ENCODE measurements at regions not wholly inside any gene's neighbourhood (a gene's known extent, or its start where the extent isn't known, plus 50 kb on each side); places are given as distances from the start of the nearest gene placed in this dataset.
"Not testable (repeated sequence)": the region's sequence is repeated elsewhere in the genome, so short reads cannot be mapped to it uniquely, and the experiment has no call there.

DNA sequence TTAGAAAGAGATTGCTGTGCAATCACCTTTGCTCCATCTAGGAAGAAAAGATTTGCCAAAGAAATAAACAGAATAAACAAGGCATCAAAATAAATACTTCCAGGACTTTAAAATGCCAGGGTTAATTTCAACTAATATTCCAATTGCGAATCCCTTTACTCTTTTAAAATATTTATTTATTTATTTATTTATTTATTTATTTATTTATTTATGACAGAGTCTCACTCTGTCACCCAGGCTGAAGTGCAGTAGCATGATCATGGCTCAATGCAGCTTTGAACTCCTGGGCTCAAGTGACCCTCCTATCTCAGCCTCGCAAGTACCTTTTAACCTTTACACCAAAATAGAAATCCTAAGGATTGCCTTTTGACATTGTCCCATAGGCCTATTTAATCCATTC lies 191.1 kb downstream of the EDN1 start:
- DNase-seq = no peak

- DNase-seq = no peak
These were observed 191.7 kb downstream of the EDN1 start for GRCh38 chr6:12481850-12482249.

DNA sequence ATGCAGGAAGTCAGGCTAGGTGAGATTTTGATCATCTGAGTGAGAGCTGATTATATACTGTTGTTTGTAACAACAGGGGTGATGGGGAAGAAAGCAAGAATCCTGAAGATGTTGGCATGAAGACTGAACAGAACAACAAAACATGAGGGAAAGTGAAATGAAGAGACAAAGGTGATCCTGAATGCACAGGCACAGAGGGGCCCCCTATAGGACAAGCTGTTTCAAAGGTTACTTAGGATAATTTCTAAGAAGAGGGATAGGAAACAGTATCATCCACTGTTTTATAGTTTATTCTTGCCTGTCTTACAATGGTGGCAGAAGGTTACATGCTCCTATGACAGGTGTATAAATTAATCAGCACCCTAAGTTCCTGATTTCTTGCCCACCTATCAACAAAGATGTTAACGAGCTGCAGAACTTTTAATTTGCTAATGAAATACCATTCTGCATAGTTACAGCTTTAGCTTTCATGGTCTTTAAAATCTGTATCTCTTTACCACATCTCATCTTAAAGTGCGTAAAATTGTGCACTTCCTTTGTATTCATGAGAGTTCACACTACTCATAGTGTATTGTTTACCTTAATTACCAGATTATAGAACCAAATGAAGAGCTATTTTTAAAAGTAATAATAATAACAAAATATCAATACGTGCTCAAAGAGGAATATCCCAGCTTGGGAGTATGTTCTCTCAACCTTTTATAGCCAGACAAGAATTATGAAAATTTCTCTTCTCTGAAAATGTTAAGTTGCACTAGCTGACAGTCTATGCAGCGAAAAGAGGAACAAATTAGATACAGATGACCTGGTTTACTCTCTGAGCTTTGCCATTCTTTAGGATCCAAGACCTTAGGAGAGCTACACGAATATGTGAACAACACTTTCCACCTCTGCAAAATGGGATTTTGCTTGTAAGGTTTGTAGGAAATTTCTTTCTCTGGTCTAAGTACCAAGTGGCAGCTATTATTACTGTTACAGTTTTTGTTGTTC lies 192.5 kb downstream of the EDN1 start:
- no peak for DNase-seq

DNA sequence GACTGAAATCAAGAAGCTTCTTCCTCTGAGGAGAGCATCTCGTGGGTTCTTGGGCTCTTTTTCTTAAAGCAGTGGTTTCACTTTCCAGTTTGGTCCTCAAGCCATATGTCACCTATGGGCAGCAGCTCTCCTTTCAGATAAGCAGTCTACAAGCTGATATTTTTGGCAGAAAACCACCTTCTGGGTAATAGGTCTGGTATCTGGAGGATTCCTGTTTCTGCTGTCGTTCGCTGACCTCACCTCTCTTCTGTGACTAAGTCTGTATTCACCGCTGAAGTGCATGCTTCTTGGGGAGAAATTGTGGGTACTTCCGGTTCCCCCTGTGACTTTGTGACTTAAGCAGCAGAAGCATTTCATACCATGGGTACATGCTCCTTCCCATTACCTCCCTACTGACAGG lies 193.6 kb downstream of the EDN1 start:
- peak; percentile 20 for DNase-seq

DNA sequence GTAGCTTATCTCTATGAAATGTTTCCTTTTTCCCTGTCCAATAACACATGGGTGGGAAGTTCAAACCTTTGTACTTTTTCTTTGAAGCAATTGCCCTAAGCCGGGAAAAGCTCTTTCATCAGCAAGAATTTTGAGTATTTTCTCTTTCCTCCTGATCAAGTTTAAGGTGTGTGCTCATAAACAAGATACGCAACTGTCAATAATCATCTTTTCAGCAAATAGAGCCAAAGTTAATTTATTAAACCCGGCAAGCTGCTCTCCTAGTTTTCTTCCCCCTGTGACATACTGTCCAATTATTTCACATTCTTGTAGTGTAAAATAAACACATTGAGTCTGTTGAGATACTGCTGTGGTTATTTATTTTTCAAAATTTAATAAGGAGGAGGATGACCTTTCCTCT lies 194.4 kb downstream of the EDN1 start:
- no peak for DNase-seq

GRCh38 chr6:12485226-12485764 lies 195.1 kb downstream of the EDN1 start:
- DNase-seq = no peak

GRCh38 chr6:12485837-12486236 lies 195.7 kb downstream of the EDN1 start:
- no peak for DNase-seq

DNA sequence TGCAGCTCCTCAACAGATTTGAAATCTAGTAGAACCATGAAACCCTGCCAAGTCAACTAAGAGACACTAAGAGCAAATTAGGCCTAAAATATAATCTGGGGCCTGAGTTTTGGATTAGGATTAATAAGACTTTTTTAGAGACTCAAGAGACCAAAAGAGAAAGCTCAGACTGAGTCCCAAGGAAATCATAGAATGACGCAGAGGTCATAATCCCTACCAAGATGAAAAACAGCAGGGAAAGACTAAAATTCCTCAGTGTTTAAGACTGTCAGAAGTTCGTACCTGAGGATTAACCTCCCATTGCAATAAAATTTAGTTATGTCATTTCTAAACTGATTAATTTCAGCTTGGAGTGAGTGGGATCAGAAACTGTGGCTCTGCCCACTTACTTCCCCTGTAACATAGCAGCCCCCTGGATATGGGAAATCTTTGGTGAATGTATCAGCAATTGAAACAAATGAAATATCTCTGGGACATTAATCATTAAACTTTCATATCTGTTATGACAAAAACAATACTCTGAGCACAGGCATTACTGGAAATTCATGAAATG lies 200.3 kb downstream of the EDN1 start:
- peak; percentile 1 for DNase-seq

DNA sequence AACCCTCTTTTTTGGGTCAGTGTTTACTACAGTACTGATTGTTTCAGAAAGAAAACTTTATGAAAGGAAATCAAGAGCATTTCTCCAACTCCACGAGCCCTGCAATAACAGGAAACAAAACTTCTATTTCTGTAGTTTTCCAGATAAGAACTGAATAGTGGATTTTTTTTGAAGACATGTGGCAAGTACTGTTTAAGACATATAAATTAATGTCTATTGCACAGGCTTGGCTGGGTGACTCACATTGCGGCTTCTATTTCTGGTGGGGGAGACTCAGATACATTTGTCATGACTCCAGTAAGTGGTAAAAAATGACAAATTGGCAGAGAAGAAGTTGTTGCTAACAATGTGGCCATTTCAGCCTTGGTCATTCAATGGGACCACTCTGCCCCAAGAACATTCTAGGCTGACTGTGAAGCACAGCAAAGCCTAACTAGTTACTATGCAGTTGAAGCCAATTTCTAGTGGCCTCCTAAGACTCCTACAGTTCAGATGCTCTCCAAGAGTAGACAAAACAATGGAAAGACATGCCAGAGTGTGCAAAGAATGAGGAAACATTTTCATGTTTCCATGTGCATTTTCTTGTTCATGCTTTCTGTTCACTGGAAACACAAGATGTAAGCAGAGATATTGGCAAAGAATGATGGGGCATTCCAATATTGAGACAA lies 200.9 kb downstream of the EDN1 start:
- peak; percentile 82 for DNase-seq

- not testable (repeated sequence) for DNase-seq
These were observed 202.8 kb downstream of the EDN1 start for GRCh38 chr6:12492929-12493328.

DNA sequence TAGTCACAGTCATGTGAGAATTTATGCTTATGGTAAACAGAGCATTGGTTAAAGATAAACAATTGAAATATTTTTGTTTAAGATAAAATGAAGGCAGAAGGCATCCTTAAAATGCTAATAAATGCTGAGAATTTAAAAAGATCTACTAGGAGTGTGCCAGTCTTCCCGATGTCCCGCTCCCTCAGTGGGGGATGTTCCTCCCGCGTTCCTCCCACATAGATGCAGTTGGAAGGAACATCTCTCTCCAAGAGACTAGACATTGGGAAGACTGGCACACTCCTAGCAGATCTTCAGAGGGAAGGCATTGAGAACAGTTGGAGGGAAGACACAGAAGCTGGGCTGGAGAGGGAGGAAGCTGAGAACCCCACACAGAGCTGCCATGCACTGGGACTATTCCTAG lies 203.3 kb downstream of the EDN1 start:
- no peak for DNase-seq

DNA sequence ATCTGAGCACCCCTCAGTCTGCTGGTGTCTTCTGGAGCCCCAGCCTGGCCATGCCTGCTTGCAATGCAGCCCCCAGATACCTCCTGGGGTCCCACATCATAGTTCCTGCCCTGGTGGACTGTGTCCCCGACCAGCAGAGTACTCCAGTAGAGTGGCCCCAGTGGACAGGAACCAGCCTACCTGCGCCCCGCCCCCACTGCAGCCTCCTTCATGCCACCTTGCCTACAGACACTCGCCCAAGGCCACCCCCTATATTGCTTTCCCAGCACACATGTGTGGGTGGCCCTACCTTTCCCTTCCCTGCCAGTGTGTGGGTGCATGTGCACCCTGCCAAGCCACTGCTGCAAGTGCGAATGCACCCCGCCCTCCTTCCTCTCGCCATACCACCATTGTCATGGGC lies 204.0 kb downstream of the EDN1 start:
- DNase-seq = no peak

GRCh38 chr6:12501990-12502389 lies 211.8 kb downstream of the EDN1 start:
- DNase-seq = no peak

DNA sequence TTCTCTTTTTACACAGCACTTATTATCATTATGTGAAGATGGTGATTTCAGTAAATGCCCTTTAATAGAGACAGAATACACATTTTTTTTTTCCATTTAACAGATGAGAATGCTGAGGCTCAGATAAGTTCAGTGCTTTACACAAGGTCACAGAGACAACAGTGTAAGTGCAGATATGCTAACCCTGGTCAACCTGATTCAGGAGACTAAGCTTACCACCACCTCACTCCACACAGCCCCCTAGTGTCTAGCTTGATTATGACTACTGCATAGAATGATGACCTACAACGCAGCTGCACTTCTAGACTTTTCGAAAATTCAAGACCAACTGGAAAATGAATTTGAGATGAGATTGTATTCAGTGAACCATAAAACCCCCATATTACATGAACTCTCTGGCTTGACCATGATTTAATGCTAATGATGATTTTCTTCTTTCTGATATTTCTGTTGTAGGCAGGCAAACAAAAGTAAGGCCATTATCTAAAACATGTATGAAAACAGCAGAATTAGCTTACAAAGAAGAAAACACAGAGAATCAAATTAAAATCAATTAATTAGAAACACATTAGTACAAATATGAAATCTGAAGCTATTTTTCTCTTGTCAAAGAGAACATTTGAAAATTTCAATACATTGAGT lies 212.1 kb upstream of the PHACTR1 start:
- peak; percentile 49 for DNase-seq

GRCh38 chr6:12505486-12505885 lies 211.1 kb upstream of the PHACTR1 start:
- no peak for DNase-seq

- DNase-seq = no peak
These were observed 210.4 kb upstream of the PHACTR1 start for GRCh38 chr6:12506159-12506558.

- DNase-seq = no peak
These were observed 208.9 kb upstream of the PHACTR1 start for GRCh38 chr6:12507636-12508035.

- no peak for DNase-seq
These were observed 208.0 kb upstream of the PHACTR1 start for GRCh38 chr6:12508553-12508952.

DNA sequence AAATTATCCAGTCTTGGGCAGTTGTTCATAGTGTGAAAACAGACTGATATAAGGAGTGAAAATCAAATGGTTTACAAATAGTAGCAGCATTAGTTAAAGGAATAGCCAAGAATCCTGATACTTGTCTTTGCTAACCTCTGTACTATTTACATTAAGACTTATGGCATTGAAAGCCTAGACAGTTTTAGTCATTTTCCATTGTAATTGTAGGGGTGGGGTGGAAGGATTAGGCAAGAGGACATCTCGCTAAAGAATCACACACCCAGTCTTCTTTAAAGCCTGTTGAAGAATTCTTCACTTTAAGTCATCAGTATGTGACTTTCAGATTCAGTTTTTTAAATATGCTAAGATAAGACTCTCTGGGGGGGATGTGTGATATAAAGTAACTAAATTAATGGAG lies 207.5 kb upstream of the PHACTR1 start:
- DNase-seq = no peak

DNA sequence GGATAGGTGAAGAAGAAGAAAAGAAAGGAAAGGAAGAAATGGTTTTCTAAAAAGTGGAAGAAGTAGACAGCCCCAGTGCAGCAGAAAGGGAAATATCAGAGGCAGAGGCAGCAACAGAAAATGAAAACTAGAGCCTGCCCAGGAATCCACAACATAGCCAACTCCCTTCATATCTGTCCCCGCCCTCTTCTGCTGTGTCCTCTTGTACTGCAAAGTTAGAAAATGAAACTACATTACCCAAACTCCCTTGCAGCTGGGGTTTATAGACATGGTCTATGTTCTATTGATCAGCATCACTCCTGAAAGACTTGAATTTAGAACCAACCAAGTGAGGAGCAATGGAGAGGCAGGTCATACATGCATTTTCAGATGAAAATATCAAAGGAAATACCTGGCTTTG lies 200.5 kb upstream of the PHACTR1 start:
- peak; percentile 20 for DNase-seq

- DNase-seq = no peak
These were observed 194.2 kb upstream of the PHACTR1 start for GRCh38 chr6:12522347-12522746.

DNA sequence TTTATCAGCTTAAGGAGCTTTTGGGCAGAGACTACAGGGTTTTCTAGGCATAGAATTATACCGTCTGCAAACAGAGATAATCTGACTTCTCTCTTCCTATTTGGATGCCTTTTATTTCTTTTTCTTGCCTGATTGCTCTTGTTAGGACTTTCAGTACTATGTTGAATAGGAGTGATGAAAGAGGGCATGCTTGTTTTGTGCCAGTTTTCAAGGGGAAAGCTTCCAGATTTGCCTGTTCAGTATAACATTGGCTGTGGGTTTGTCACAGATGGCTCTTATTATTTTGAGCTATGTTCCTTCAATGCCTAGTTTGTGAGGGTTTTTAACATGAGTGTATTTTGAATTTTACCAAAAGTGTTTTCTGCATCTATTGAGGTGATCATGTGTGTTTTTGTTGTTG lies 192.8 kb upstream of the PHACTR1 start:
- no peak for DNase-seq

GRCh38 chr6:12525276-12525675 lies 191.3 kb upstream of the PHACTR1 start:
- no peak for DNase-seq
